ENCODE measurements at regions not wholly inside any gene's neighbourhood (a gene's known extent, or its start where the extent isn't known, plus 50 kb on each side); places are given as distances from the start of the nearest gene placed in this dataset.

GRCh38 chr9:75589497-75589896 lies 301.0 kb upstream of the PCSK5 start:
- no TSS peak for BruUV-seq (replicated peaks)

More at GRCh38 chr9:75589497-75589896, 301.0 kb upstream of the PCSK5 start:
- TF ChIP-seq YY1 (IDR thresholded peaks at IDR 0.05; ENCODE audit: extremely low read depth, insufficient replicate concordance, low read depth, low read length), result no peak
- no peak for TF ChIP-seq POLR2AphosphoS5 (IDR thresholded peaks at IDR 0.05; ENCODE audit: low read depth, low read length)
- TF ChIP-seq, protein P1, sequence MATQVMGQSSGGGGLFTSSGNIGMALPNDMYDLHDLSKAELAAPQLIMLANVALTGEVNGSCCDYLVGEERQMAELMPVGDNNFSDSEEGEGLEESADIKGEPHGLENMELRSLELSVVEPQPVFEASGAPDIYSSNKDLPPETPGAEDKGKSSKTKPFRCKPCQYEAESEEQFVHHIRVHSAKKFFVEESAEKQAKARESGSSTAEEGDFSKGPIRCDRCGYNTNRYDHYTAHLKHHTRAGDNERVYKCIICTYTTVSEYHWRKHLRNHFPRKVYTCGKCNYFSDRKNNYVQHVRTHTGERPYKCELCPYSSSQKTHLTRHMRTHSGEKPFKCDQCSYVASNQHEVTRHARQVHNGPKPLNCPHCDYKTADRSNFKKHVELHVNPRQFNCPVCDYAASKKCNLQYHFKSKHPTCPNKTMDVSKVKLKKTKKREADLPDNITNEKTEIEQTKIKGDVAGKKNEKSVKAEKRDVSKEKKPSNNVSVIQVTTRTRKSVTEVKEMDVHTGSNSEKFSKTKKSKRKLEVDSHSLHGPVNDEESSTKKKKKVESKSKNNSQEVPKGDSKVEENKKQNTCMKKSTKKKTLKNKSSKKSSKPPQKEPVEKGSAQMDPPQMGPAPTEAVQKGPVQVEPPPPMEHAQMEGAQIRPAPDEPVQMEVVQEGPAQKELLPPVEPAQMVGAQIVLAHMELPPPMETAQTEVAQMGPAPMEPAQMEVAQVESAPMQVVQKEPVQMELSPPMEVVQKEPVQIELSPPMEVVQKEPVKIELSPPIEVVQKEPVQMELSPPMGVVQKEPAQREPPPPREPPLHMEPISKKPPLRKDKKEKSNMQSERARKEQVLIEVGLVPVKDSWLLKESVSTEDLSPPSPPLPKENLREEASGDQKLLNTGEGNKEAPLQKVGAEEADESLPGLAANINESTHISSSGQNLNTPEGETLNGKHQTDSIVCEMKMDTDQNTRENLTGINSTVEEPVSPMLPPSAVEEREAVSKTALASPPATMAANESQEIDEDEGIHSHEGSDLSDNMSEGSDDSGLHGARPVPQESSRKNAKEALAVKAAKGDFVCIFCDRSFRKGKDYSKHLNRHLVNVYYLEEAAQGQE (IDR thresholded peaks at IDR 0.05; ENCODE audit: low read depth), result no peak
- no peak for TF ChIP-seq TCF7L2 (IDR thresholded peaks at IDR 0.05; ENCODE audit: borderline replicate concordance, extremely low read depth, insufficient read depth, insufficient read length)
- TF ChIP-seq POLR2A (IDR thresholded peaks at IDR 0.05; ENCODE audit: borderline replicate concordance, extremely low read depth, insufficient read depth, insufficient read length), result no peak
- no peak for TF ChIP-seq FOSL1 (IDR thresholded peaks at IDR 0.05; ENCODE audit: low read depth)
- no peak for TF ChIP-seq EZH2phosphoT487 (IDR thresholded peaks at IDR 0.05; ENCODE audit: borderline replicate concordance)
- TF ChIP-seq SP1 (IDR thresholded peaks at IDR 0.05; ENCODE audit: low read depth), result no peak
- H3K27ac ChIP-seq (ENCODE audit: low read depth, low read length), result no peak overlapping the region
- H3K9me2 ChIP-seq (ENCODE audit: insufficient read depth), result no peaks in the 10 kb centered on the region
- H3K4me1 ChIP-seq (ENCODE audit: control insufficient read depth in 1 of 2, insufficient read depth in 2 of 2, low read length in 2 of 2), result no peaks in the 10 kb centered on the region
- no peaks in the 10 kb centered on the region for H3K79me2 ChIP-seq (ENCODE audit: insufficient read depth, low read length)
- no peaks in the 10 kb centered on the region for H4K20me1 ChIP-seq (ENCODE audit: insufficient read depth)
- intact Hi-C loops (cut with micrococcal nuclease), result no loop called here
- no peak overlapping the region for H3K9ac ChIP-seq (ENCODE audit: low read length)
- RAD21 ChIA-PET (ENCODE audit: low non-redundant PET in 1 of 2, low total read pairs in 2 of 2, uncharacterized antibody in 2 of 2, unreplicated experiment in 2 of 2), result no interaction called here
- H3K4me3 ChIP-seq (replicated peaks in 1 of 2; ENCODE audit: low read depth in 1 of 2, low read length in 2 of 2), result no peak overlapping the region
- H3K27me3 ChIP-seq (ENCODE audit: insufficient read depth, low read length), result peaks cover 18% of the 10 kb centered on the region
- no peak overlapping the region for H3K4me2 ChIP-seq (ENCODE audit: low read length)
- no peak for DNase-seq (ENCODE audit: low read depth, low spot score)
- no peaks in the 10 kb centered on the region for H3K36me3 ChIP-seq (ENCODE audit: control insufficient read depth in 1 of 2, insufficient read depth in 2 of 2, low read length in 2 of 2)
- no peak for ATAC-seq
- H2AFZ ChIP-seq (ENCODE audit: low read depth, low read length, poor library complexity, severe bottlenecking), result no peak overlapping the region
- H3K9me3 ChIP-seq (ENCODE audit: control insufficient read depth in 1 of 2, insufficient read depth in 1 of 2, low read depth in 1 of 2, low read length in 2 of 2), result no peaks in the 10 kb centered on the region
- CTCF ChIA-PET, result no interaction called here
- POLR2A ChIA-PET, result no interaction called here
